NT2/D1 (cell line): ENCODE measurements at regions not wholly inside any gene's neighbourhood (a gene's known extent, or its start where the extent isn't known, plus 50 kb on each side); places are given as distances from the start of the nearest gene placed in this dataset.

Experiments used
- DNase-seq: peaks from one replicate; pipeline ENCODE4 v3.0.0-alpha.2; 2011; ENCODE audit warnings: low read depth, low spot score
- H3K27me3 ChIP-seq: 2 replicates; pipeline ENCODE4 v1.6.0; 2011; ENCODE audit warnings: mild to moderate bottlenecking; ENCODE audit not compliant: insufficient read length, insufficient read depth
- H3K36me3 ChIP-seq: 2 replicates; pipeline ENCODE4 v1.6.1; 2011; ENCODE audit warnings: mild to moderate bottlenecking, low read length, mixed read lengths; ENCODE audit not compliant: insufficient read depth, insufficient read length
- H3K4me1 ChIP-seq: 2 replicates; pipeline ENCODE4 v1.5.1; 2011; ENCODE audit not compliant: insufficient read depth, insufficient read length
- H3K4me3 ChIP-seq: 2 replicates; pipeline ENCODE4 v1.5.1; 2011; ENCODE audit warnings: low read depth; ENCODE audit not compliant: insufficient read length
- H3K9ac ChIP-seq: 2 replicates; pipeline ENCODE4 v1.6.0; 2011; ENCODE audit warnings: low read depth; ENCODE audit not compliant: insufficient read length
- H3K9me3 ChIP-seq: 2 replicates; pipeline ENCODE4 v1.5.1; 2011; ENCODE audit warnings: mild to moderate bottlenecking, low read length; ENCODE audit not compliant: insufficient read depth
- SUZ12 ChIP-seq: IDR thresholded peaks from 2 replicates; pipeline ENCODE4 v1.6.1; 2011; ENCODE audit not compliant: insufficient read length, insufficient read depth; ENCODE audit errors: extremely low read depth
- YY1 ChIP-seq: IDR thresholded peaks from 2 replicates; pipeline ENCODE4 v1.6.1; 2011; ENCODE audit not compliant: insufficient read length, insufficient read depth
- ZNF274 ChIP-seq: IDR thresholded peaks from 2 replicates; pipeline ENCODE4 v1.6.1; 2011; ENCODE audit warnings: mild to moderate bottlenecking, low read depth, low read length

DNA sequence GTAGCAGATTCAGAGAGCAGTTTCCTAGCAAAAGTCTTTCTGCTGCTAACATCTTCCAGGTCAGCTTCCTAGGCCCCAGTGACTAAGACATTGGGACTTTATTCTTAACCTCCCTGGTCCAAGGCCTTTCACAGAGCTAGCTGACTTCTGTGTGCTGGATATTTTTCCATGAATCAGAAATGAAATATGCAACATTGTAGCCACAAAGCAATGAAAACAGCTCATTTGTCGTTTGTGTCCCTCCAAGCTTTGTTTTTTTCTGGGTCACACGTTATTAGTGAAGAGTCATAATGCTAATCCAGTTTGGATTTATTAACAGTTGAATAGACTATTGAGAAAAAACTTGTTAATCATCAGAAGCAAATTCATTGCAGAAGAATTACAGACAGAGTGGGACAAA, 82.4 kb downstream of the ARF6 start:
- Histone ChIP-seq H3K9ac (no peak overlapping the region), H3K36me3 (no peaks in the 10 kb centered on the region), H3K4me1 (no peaks in the 10 kb centered on the region), H3K4me3 (no peak overlapping the region), H3K9me3 (no peaks in the 10 kb centered on the region), H3K27me3 (no peaks in the 10 kb centered on the region)
- TF ChIP-seq ZNF274 (no peak), SUZ12 (no peak), YY1 (no peak)
- DNase-seq: no peak

DNA sequence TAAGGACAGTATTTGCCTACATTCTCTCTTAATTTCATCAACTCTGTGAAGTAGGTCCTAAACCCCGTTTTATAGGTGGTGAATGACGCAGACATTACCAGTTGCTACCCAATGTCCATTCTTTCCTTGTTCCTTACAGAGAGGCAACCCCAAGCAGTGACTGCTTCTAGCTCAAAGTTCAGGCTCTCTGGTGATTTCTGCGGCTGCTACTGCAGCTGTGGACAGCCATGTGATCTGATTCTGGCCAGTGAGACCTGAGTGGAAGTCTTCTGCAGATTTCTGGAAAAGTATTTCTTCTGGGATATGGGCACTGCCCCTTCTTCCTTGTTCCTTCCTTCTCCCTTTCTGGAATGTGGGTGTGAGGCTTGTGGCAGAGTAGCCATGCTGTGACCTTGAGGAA, 82.9 kb downstream of the ARF6 start:
- H3K9ac ChIP-seq: no peak overlapping the region
- no peak for DNase-seq
- no peaks in the 10 kb centered on the region for H3K9me3 ChIP-seq
- no peak for TF ChIP-seq SUZ12
- TF ChIP-seq YY1: no peak
- TF ChIP-seq ZNF274: no peak
- no peak overlapping the region for H3K4me3 ChIP-seq
- H3K36me3 ChIP-seq: no peaks in the 10 kb centered on the region
- H3K27me3 ChIP-seq: no peaks in the 10 kb centered on the region
- no peaks in the 10 kb centered on the region for H3K4me1 ChIP-seq

DNA sequence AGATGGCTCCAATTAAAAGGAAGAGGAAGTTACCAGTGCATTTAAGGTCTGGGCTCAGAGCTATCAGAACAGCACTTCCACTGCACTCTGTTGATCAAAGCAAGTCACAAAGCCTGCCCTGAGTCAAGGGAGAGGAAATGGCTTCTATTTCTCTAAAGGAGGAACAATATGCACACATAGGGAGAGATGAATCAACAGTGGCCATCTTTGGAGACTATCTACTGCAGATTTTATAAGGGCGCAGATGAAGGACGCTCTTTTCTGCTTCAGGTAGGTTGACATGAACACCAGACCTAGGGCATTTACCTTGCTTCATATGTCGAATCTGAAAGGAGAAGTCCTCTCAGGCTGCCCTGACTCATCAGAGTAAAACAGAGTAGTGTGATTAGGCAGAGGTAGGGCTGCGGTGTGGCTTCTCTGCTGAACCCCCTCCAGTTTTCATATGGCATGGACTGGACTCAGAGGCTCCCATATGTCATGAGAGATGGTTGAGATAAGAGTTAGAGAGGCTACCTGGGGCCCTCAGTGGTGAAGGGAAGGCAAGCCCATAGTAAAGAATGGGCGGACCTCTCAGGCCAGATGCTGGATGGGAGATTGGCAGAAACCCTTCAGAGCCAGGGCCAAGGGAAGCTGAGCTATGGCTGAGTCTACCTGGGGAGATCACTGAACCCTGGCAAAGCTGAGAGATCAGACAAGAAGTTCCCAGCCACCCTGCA, 84.4 kb downstream of the ARF6 start:
- no peak for DNase-seq
- no peak for TF ChIP-seq ZNF274
- no peak for TF ChIP-seq YY1
- no peak for TF ChIP-seq SUZ12
- Histone ChIP-seq H3K27me3 (no peaks in the 10 kb centered on the region), H3K4me1 (no peaks in the 10 kb centered on the region), H3K36me3 (no peaks in the 10 kb centered on the region), H3K9me3 (no peaks in the 10 kb centered on the region), H3K4me3 (no peak overlapping the region), H3K9ac (no peak overlapping the region)

DNA sequence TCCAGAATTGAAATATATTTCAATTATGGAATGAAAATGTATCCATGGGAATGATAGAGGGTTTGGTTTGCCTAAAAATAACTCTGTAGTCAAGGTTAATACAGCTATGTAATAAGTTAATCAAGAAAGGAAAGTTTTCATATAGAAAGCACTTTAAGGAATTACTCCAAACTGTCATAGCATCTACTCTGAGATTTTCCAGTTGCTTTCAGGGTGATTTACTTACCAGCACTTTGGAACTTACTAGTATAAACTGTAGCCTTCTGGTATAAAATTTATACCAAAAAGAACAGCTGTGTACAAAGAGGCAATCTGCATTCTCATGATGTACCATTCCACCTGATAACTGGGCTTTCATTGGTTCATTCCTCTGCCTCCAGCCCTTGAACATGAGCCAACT, 87.1 kb downstream of the ARF6 start:
- Histone ChIP-seq H3K36me3 (no peaks in the 10 kb centered on the region), H3K9ac (no peak overlapping the region), H3K9me3 (no peaks in the 10 kb centered on the region), H3K27me3 (no peaks in the 10 kb centered on the region), H3K4me1 (no peaks in the 10 kb centered on the region), H3K4me3 (no peak overlapping the region)
- DNase-seq: no peak
- TF ChIP-seq SUZ12 (no peak), ZNF274 (no peak), YY1 (no peak)

DNA sequence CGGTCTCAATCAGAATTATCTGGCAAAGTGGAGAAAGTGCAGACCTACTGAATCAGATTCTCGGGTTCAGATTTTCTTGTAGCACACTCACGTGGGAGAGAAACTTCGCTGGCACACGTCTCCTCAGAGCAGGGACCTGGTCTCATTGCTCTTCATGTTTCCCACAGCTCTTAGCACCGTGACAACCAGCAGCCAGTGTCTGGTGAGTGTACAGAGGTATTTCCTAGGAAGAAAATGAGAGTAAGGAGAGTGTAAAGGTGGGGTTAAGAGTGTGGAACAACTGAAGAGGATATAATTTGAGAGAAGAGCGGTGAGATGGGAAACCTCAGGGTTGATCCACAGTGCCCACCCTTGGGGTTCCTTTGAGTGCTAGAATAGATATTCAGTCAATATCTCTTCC, 89.2 kb downstream of the ARF6 start:
- Histone ChIP-seq H3K36me3 (no peaks in the 10 kb centered on the region), H3K9ac (no peak overlapping the region), H3K4me1 (no peaks in the 10 kb centered on the region), H3K4me3 (no peak overlapping the region), H3K27me3 (no peaks in the 10 kb centered on the region), H3K9me3 (no peaks in the 10 kb centered on the region)
- no peak for DNase-seq
- TF ChIP-seq YY1: no peak
- TF ChIP-seq ZNF274: no peak
- TF ChIP-seq SUZ12: no peak

DNA sequence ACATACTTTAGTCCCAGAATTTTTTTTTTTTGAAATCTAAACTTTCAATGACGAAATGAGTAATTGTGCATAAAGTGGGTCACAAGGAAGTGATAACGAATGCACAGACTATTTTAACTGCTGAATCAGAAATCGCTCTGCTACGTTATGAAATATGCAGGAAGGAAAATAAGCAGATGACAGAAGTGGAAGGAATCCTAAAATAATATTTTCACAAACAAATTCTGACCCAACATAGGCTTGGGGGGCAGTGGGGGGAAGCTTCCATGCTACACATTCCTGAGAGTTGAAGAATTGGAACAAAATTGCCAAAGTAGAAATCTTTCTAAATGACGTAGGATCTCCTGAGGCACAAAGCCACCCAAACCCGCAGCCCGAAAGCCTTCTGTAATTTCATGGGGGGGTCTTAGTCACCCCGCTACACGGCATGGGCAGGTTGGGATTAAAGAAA, 89.6 kb downstream of the ARF6 start:
- Histone ChIP-seq H3K9ac (no peak overlapping the region), H3K4me1 (no peaks in the 10 kb centered on the region), H3K4me3 (no peak overlapping the region), H3K36me3 (no peaks in the 10 kb centered on the region), H3K27me3 (no peaks in the 10 kb centered on the region), H3K9me3 (no peaks in the 10 kb centered on the region)
- DNase-seq: no peak
- TF ChIP-seq ZNF274 (no peak), SUZ12 (no peak), YY1 (no peak)

DNA sequence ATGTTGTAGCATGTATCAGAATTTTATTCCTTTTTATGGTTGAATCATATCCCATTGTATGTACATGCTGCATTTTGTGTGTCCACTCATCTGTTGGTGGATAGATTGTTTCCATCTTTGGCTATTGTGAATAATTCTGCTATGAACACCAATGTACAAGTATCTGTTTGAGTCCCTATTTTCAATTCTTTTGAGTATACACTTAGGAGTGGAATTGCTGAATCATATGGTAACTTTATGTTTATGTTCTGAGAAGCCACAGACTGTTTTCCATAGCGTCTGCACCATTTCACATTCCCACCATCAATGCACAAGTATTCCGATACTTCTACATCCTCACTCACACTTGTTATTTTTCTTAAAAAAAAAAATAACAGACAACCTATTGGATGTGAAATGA, 91.5 kb downstream of the ARF6 start:
- no peaks in the 10 kb centered on the region for H3K27me3 ChIP-seq
- H3K4me3 ChIP-seq: no peak overlapping the region
- no peaks in the 10 kb centered on the region for H3K4me1 ChIP-seq
- no peak for DNase-seq
- H3K9me3 ChIP-seq: no peaks in the 10 kb centered on the region
- no peak overlapping the region for H3K9ac ChIP-seq
- TF ChIP-seq ZNF274: no peak
- TF ChIP-seq YY1: no peak
- no peak for TF ChIP-seq SUZ12
- H3K36me3 ChIP-seq: no peaks in the 10 kb centered on the region
